ENCODE measurements at regions not wholly inside any gene's neighbourhood (a gene's known extent, or its start where the extent isn't known, plus 50 kb on each side); places are given as distances from the start of the nearest gene placed in this dataset.

- Mint-ChIP-seq H3K36me3 (ENCODE audit: insufficient read depth, unreplicated experiment) (peaks cover 6% of the 10 kb centered on the region), H3K9me3 (ENCODE audit: unreplicated experiment) (peaks cover 11% of the 10 kb centered on the region), H3K4me3 (ENCODE audit: unreplicated experiment) (no peak overlapping the region), H3K27me3 (ENCODE audit: insufficient read depth, unreplicated experiment) (no peaks in the 10 kb centered on the region), H3K27ac (ENCODE audit: unreplicated experiment) (no peak overlapping the region), H3K4me1 (ENCODE audit: low read depth, unreplicated experiment) (no peaks in the 10 kb centered on the region)
- H3K27me3 ChIP-seq (replicated peaks; ENCODE audit: control insufficient read depth, insufficient read depth, low read length): no peaks in the 10 kb centered on the region
- POLR2A ChIA-PET: no interaction called here
- H3K4me1 ChIP-seq: no peaks in the 10 kb centered on the region
- H3K9me3 ChIP-seq: no peaks in the 10 kb centered on the region; the same call in 1 of the 2 replicates
- DNase-seq: no peak
- intact Hi-C loops (cut with micrococcal nuclease; ENCODE audit: unreplicated experiment): no loop called here
- H3K4me3 ChIP-seq (ENCODE audit: low read depth, low read length): no peak overlapping the region
- BruUV-seq (replicated peaks): no TSS peak
- TF ChIP-seq, protein P1, sequence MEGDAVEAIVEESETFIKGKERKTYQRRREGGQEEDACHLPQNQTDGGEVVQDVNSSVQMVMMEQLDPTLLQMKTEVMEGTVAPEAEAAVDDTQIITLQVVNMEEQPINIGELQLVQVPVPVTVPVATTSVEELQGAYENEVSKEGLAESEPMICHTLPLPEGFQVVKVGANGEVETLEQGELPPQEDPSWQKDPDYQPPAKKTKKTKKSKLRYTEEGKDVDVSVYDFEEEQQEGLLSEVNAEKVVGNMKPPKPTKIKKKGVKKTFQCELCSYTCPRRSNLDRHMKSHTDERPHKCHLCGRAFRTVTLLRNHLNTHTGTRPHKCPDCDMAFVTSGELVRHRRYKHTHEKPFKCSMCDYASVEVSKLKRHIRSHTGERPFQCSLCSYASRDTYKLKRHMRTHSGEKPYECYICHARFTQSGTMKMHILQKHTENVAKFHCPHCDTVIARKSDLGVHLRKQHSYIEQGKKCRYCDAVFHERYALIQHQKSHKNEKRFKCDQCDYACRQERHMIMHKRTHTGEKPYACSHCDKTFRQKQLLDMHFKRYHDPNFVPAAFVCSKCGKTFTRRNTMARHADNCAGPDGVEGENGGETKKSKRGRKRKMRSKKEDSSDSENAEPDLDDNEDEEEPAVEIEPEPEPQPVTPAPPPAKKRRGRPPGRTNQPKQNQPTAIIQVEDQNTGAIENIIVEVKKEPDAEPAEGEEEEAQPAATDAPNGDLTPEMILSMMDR (IDR thresholded peaks at IDR 0.05; ENCODE audit: insufficient read depth in 1 of 2, low read depth in 1 of 2, low read length in 1 of 2, severe bottlenecking in 1 of 2, unreplicated experiment in 1 of 2): no peak
- CTCF ChIA-PET: no interaction called here
- no peaks in the 10 kb centered on the region for H3K36me3 ChIP-seq (ENCODE audit: control insufficient read depth, insufficient read depth, low read length)
Measured at GRCh38 chr2:116411211-116411610, 1403.3 kb upstream of the DDX18 start.

DNA sequence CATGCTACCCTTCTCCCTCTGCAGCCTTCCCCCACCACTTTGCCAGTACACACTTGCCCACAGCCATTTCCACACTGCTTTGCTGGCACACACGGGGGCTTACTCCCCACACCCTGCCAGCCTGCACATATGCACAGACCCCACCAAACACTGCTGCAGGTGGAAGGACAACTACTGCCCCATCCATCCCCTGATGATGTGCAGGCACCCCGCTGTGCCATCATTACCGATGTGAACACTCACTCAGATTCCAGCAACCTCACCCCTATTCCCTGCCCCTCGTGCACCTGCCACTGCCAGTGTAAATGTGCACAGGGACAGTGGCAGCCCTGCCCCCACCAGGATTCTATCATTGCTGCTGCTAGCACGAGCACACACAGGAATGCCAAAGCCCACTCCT, 1400.8 kb upstream of the DDX18 start:
- no peaks in the 10 kb centered on the region for H3K9me3 ChIP-seq
- ChIA-PET POLR2A (interaction anchor here (0.5 kb wide), 1 partner anchor 912 kb away, joined by 4 read pairs; no protein-coding TSS in a partner anchor), CTCF (no interaction called here)
- DNase-seq: no peak
- no peaks in the 10 kb centered on the region for H3K27me3 ChIP-seq (replicated peaks; ENCODE audit: control insufficient read depth, insufficient read depth, low read length)
- no peak overlapping the region for H3K4me3 ChIP-seq (ENCODE audit: low read depth, low read length)
- H3K36me3 Mint-ChIP-seq (ENCODE audit: insufficient read depth, unreplicated experiment): peaks cover 6% of the 10 kb centered on the region
- H3K9me3 Mint-ChIP-seq (ENCODE audit: unreplicated experiment): peaks cover 8% of the 10 kb centered on the region
- no peaks in the 10 kb centered on the region for H3K27me3 Mint-ChIP-seq (ENCODE audit: insufficient read depth, unreplicated experiment)
- H3K4me3 Mint-ChIP-seq (ENCODE audit: unreplicated experiment): no peak overlapping the region
- intact Hi-C loops (cut with micrococcal nuclease; ENCODE audit: unreplicated experiment): no loop called here
- TF ChIP-seq, protein P1 (IDR thresholded peaks at IDR 0.05; ENCODE audit: insufficient read depth in 1 of 2, low read depth in 1 of 2, low read length in 1 of 2, severe bottlenecking in 1 of 2, unreplicated experiment in 1 of 2): no peak
- no TSS peak for BruUV-seq (replicated peaks)
- H3K27ac Mint-ChIP-seq (ENCODE audit: unreplicated experiment): no peak overlapping the region
- H3K4me1 Mint-ChIP-seq (ENCODE audit: low read depth, unreplicated experiment): no peaks in the 10 kb centered on the region
- no peaks in the 10 kb centered on the region for H3K4me1 ChIP-seq
- no peaks in the 10 kb centered on the region for H3K36me3 ChIP-seq (ENCODE audit: control insufficient read depth, insufficient read depth, low read length)

DNA sequence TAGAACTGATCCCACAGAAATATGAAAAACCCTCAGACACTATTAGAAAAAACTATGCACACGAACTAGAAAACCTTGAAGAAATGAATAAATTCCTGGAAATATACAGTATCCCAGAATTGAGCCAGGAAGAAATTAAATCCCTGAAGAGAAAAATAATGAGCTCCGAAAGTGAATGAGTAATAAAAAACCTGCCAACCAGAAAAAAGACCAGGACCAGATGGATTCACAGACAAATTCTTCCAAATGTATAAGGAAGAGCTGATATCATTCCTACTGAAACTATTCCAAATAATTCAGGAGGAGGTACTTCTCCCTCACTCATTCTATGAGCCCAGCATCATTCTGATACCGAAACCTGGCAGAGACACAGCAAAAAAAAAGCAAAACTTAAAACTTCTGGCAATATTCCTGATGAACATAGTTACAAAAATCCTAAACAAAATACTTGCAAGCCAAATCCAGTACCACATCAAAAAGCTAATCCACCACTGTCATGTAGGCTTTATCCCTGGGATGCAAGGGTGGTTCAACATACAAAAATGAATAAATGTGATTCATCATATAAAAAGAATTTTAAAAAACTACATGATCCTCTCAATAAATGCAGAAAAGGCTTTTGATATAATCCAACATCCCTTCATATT, 1397.6 kb upstream of the DDX18 start:
- intact Hi-C loops (cut with micrococcal nuclease; ENCODE audit: unreplicated experiment): no loop called here
- Mint-ChIP-seq H3K4me3 (ENCODE audit: unreplicated experiment) (no peak overlapping the region), H3K4me1 (ENCODE audit: low read depth, unreplicated experiment) (no peaks in the 10 kb centered on the region), H3K36me3 (ENCODE audit: insufficient read depth, unreplicated experiment) (peaks cover 6% of the 10 kb centered on the region), H3K9me3 (ENCODE audit: unreplicated experiment) (peaks cover 8% of the 10 kb centered on the region), H3K27ac (ENCODE audit: unreplicated experiment) (no peak overlapping the region), H3K27me3 (ENCODE audit: insufficient read depth, unreplicated experiment) (no peaks in the 10 kb centered on the region)
- Histone ChIP-seq H3K27me3 (replicated peaks; ENCODE audit: control insufficient read depth, insufficient read depth, low read length) (no peaks in the 10 kb centered on the region), H3K9me3 (no peaks in the 10 kb centered on the region), H3K4me1 (no peaks in the 10 kb centered on the region), H3K4me3 (ENCODE audit: low read depth, low read length) (no peak overlapping the region), H3K36me3 (ENCODE audit: control insufficient read depth, insufficient read depth, low read length) (no peaks in the 10 kb centered on the region)
- CTCF ChIA-PET: no interaction called here
- POLR2A ChIA-PET: no interaction called here
- TF ChIP-seq, protein P1 (IDR thresholded peaks at IDR 0.05; ENCODE audit: insufficient read depth in 1 of 2, low read depth in 1 of 2, low read length in 1 of 2, severe bottlenecking in 1 of 2, unreplicated experiment in 1 of 2): no peak
- no TSS peak for BruUV-seq (replicated peaks)
- no peak for DNase-seq
